WERI-Rb-1 (cell line): ENCODE measurements at regions not wholly inside any gene's neighbourhood (a gene's known extent, or its start where the extent isn't known, plus 50 kb on each side); places are given as distances from the start of the nearest gene placed in this dataset.

Experiments
- DNase-seq: peaks from one replicate; pipeline ENCODE4 v3.0.0-alpha.2; 2020
- H3K27ac ChIP-seq: fragments of 250-450 bp; sonication (Bioruptor Pico); 2 replicates; pipeline ENCODE4 v1.5.1; 2020; ENCODE audit warnings: mild to moderate bottlenecking, moderate library complexity
- H3K27me3 ChIP-seq: fragments of 250-450 bp; sonication (Bioruptor Pico); 2 replicates; pipeline ENCODE4 v1.5.1; 2021; ENCODE audit warnings: mild to moderate bottlenecking, low read depth, moderate library complexity; ENCODE audit not compliant: insufficient read depth, severe bottlenecking
- H3K36me3 ChIP-seq: fragments of 250-450 bp; sonication (Bioruptor Pico); 2 replicates; pipeline ENCODE4 v1.5.1; 2020; ENCODE audit warnings: mild to moderate bottlenecking, moderate library complexity
- H3K4me3 ChIP-seq: 2 replicates; pipeline ENCODE4 v1.5.1; 2011; ENCODE audit warnings: low read depth, mild to moderate bottlenecking, control low read depth, low read length
- H3K9me3 ChIP-seq: fragments of 250-450 bp; sonication (Bioruptor Pico); 2 replicates; pipeline ENCODE4 v1.5.1; 2021; ENCODE audit warnings: mild to moderate bottlenecking, moderate library complexity; ENCODE audit not compliant: severe bottlenecking
- CTCF ChIP-seq: IDR thresholded peaks from 2 replicates; pipeline ENCODE4 v1.5.1; 2011; ENCODE audit warnings: low read depth, mild to moderate bottlenecking, control low read depth, inconsistent platforms, low read length

GRCh38 chr14:101073598-101073965, 170.1 kb upstream of the RTL1 start:
- H3K27ac ChIP-seq, result no peak overlapping the region
- DNase-seq, result no peak
- peaks cover 97% of the 10 kb centered on the region for H3K27me3 ChIP-seq
- H3K9me3 ChIP-seq, result no peaks in the 10 kb centered on the region
- no peak overlapping the region for H3K4me3 ChIP-seq
- H3K36me3 ChIP-seq, result no peaks in the 10 kb centered on the region
- no peak for TF ChIP-seq CTCF

GRCh38 chr14:101074196-101075024, 170.9 kb upstream of the RTL1 start:
- no peak for TF ChIP-seq CTCF
- DNase-seq, result no peak
- Histone ChIP-seq H3K27me3 (peaks cover 95% of the 10 kb centered on the region), H3K4me3 (no peak overlapping the region), H3K27ac (no peak overlapping the region), H3K9me3 (no peaks in the 10 kb centered on the region), H3K36me3 (no peaks in the 10 kb centered on the region)

- Histone ChIP-seq H3K36me3 (no peaks in the 10 kb centered on the region), H3K9me3 (no peaks in the 10 kb centered on the region), H3K27me3 (peaks cover 95% of the 10 kb centered on the region), H3K4me3 (no peak overlapping the region), H3K27ac (no peak overlapping the region)
- no peak for TF ChIP-seq CTCF
- DNase-seq, result no peak
These were observed 171.7 kb upstream of the RTL1 start for GRCh38 chr14:101075025-101075800.

GRCh38 chr14:101075801-101076413, 172.4 kb upstream of the RTL1 start:
- no peak for TF ChIP-seq CTCF
- Histone ChIP-seq H3K36me3 (no peaks in the 10 kb centered on the region), H3K9me3 (no peaks in the 10 kb centered on the region), H3K27me3 (peaks cover 92% of the 10 kb centered on the region), H3K27ac (no peak overlapping the region), H3K4me3 (no peak overlapping the region)
- no peak for DNase-seq

GRCh38 chr14:101076451-101077198, 173.1 kb upstream of the RTL1 start:
- Histone ChIP-seq H3K27me3 (peaks cover 85% of the 10 kb centered on the region), H3K36me3 (no peaks in the 10 kb centered on the region), H3K9me3 (no peaks in the 10 kb centered on the region), H3K27ac (no peak overlapping the region), H3K4me3 (no peak overlapping the region)
- no peak for TF ChIP-seq CTCF
- DNase-seq, result no peak
